ENCODE measurements at regions not wholly inside any gene's neighbourhood (a gene's known extent, or its start where the extent isn't known, plus 50 kb on each side); places are given as distances from the start of the nearest gene placed in this dataset.
A peak's percentile ranks its signal among the peaks of the same experiment; 100 is the strongest.

GRCh38 chr4:124092101-124092500 lies 620.4 kb downstream of the ANKRD50 start:
- no peak for TF ChIP-seq POLR2A (IDR thresholded peaks at IDR 0.05)
- TF ChIP-seq CTCF (IDR thresholded peaks at IDR 0.05): no peak
- TF ChIP-seq POLR2AphosphoS5 (IDR thresholded peaks at IDR 0.05): peak; percentile 21 to 72 (median 38)

All from sigmoid colon (tissue), 4 donors.